Body of pancreas (tissue), 4 donors: ENCODE measurements at regions not wholly inside any gene's neighbourhood (a gene's known extent, or its start where the extent isn't known, plus 50 kb on each side); places are given as distances from the start of the nearest gene placed in this dataset.

Experiments used
- ATAC-seq: fragments of 150-250 bp; one replicate; pipeline ENCODE4 v1.9.1; 2016
- DNase-seq, 4 donors: peaks; one replicate each; pipeline ENCODE4 v3.0.0-alpha.2; 2019
- H3K27ac ChIP-seq, 4 donors: fragments of 200-600 bp; sonication (generic); 1 replicate in 3 of 4; 2 replicates in 1 of 4; pipeline versions ENCODE4 v1.5.1 to v1.6.1; 2016 to 2019; ENCODE audit warnings: mild to moderate bottlenecking in 1 of 4, mixed read lengths in 1 of 4, moderate library complexity in 1 of 4
- H3K27me3 ChIP-seq, 2 donors: fragments of 200-600 bp; sonication (generic); one replicate each; pipeline ENCODE4 v1.6.0; 2016; ENCODE audit warnings: mild to moderate bottlenecking in 1 of 2
- H3K36me3 ChIP-seq, 2 donors: fragments of 200-600 bp; sonication (generic); replicated peaks in 1 of 2; 2 replicates each; pipeline ENCODE4 v1.5.1; 2016; ENCODE audit warnings: low read depth in 2 of 2; ENCODE audit not compliant: insufficient read depth in 1 of 2
- H3K4me1 ChIP-seq: fragments of 200-600 bp; sonication (generic); one replicate; pipeline ENCODE4 v1.6.0; 2016
- H3K4me3 ChIP-seq, 2 donors: fragments of 200-600 bp; sonication (generic); 1 replicate in 1 of 2; 2 replicates in 1 of 2; pipeline ENCODE4 v1.5.1; 2016 to 2019
- H3K9me3 ChIP-seq, 3 donors: fragments of 200-600 bp; sonication (generic); 1 replicate in 2 of 3; 2 replicates in 1 of 3; pipeline ENCODE4 v1.5.1; 2016
- POLR2A ChIP-seq, 3 donors: fragments of 450-650 bp; IDR thresholded peaks; one replicate each; pipeline ENCODE4 v1.6.1; 2016; ENCODE audit warnings: antibody characterized with exemption in 3 of 3, mild to moderate bottlenecking in 2 of 3
- WGBS, 2 donors: methylation state at CpG; one replicate each; pipeline ENCODE4 v1.1.5; 2017; 5-methylcytosine and 5-hydroxymethylcytosine counted together
- intact Hi-C: fragments of 100-400 bp; cut with DNase I; formaldehyde crosslinking; loops from one replicate; pipeline ENCODE4 v1.15.1; 2023
- TF ChIP-seq, protein P1 (sequence below), 7 experiments: fragments of 450-650 bp in 4 of 7; fragments of 200-600 bp in 3 of 7; sonication (generic) in 3 of 7; IDR thresholded peaks; one replicate each; pipeline ENCODE4 v1.5.1; 2016 to 2019; ENCODE audit warnings: antibody characterized with exemption in 7 of 7

DNA sequence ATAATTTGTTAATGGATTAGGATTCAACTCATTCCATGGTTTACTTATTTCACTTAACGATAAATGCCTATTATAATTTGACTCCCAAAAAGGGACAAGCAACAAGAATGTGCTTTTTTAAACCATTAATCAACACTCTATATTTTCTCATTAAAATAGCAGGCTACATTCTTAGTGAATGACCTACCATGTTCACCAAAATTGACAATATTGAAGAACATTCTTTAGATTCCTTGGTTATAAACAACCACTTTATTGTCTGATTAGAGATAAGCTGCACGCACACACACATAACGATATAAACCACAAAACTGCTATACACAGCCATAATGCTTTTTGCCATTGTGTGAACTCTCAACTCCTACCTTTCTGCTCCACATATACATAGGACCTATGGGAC is 75.4 kb upstream of the LRRC7 start:
- intact Hi-C loops = no loop called here
- Histone ChIP-seq H3K36me3 (no peaks in the 10 kb centered on the region), H3K27ac (no peak overlapping the region), H3K4me3 (no peak overlapping the region), H3K27me3 (no peaks in the 10 kb centered on the region), H3K4me1 (no peaks in the 10 kb centered on the region), H3K9me3 (no peaks in the 10 kb centered on the region)
- DNase-seq (no peak), ATAC-seq (peak; percentile 27)
- WGBS, 2 donors = 25 to 38% methylated on average over 3 of the region's 3 CpGs
- TF ChIP-seq POLR2A (IDR thresholded peaks at IDR 0.05) = no peak
- TF ChIP-seq, protein P1, sequence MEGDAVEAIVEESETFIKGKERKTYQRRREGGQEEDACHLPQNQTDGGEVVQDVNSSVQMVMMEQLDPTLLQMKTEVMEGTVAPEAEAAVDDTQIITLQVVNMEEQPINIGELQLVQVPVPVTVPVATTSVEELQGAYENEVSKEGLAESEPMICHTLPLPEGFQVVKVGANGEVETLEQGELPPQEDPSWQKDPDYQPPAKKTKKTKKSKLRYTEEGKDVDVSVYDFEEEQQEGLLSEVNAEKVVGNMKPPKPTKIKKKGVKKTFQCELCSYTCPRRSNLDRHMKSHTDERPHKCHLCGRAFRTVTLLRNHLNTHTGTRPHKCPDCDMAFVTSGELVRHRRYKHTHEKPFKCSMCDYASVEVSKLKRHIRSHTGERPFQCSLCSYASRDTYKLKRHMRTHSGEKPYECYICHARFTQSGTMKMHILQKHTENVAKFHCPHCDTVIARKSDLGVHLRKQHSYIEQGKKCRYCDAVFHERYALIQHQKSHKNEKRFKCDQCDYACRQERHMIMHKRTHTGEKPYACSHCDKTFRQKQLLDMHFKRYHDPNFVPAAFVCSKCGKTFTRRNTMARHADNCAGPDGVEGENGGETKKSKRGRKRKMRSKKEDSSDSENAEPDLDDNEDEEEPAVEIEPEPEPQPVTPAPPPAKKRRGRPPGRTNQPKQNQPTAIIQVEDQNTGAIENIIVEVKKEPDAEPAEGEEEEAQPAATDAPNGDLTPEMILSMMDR (IDR thresholded peaks at IDR 0.05) = no peak

- H3K27me3 ChIP-seq = no peaks in the 10 kb centered on the region
- no peak for ATAC-seq
- intact Hi-C loops = no loop called here
- H3K9me3 ChIP-seq = no peaks in the 10 kb centered on the region
- no peaks in the 10 kb centered on the region for H3K4me1 ChIP-seq
- H3K4me3 ChIP-seq = no peak overlapping the region
- H3K27ac ChIP-seq = no peak overlapping the region
- no peaks in the 10 kb centered on the region for H3K36me3 ChIP-seq
- no peak for DNase-seq
- TF ChIP-seq, protein P1 (IDR thresholded peaks at IDR 0.05) = no peak
- TF ChIP-seq POLR2A (IDR thresholded peaks at IDR 0.05) = no peak
Measured at GRCh38 chr1:69494221-69494620, 73.5 kb upstream of the LRRC7 start.

- Histone ChIP-seq H3K4me1 (no peaks in the 10 kb centered on the region), H3K4me3 (no peak overlapping the region), H3K36me3 (no peaks in the 10 kb centered on the region), H3K27me3 (no peaks in the 10 kb centered on the region), H3K27ac (no peak overlapping the region), H3K9me3 (no peaks in the 10 kb centered on the region)
- intact Hi-C loops = no loop called here
- whole genome bisulfite sequencing, 2 donors = 52 to 68% methylated on average over 4 of the region's 4 CpGs
- no peak for ATAC-seq
- TF ChIP-seq POLR2A (IDR thresholded peaks at IDR 0.05) = no peak
- TF ChIP-seq, protein P1 (IDR thresholded peaks at IDR 0.05) = no peak
- no peak for DNase-seq
Measured at GRCh38 chr1:69497441-69498221, 70.1 kb upstream of the LRRC7 start.

GRCh38 chr1:69498711-69499110 is 69.0 kb upstream of the LRRC7 start:
- no peaks in the 10 kb centered on the region for H3K9me3 ChIP-seq
- no peaks in the 10 kb centered on the region for H3K36me3 ChIP-seq
- ATAC-seq (no peak), DNase-seq (no peak)
- H3K4me1 ChIP-seq = no peaks in the 10 kb centered on the region
- TF ChIP-seq POLR2A (IDR thresholded peaks at IDR 0.05) = no peak
- TF ChIP-seq, protein P1 (IDR thresholded peaks at IDR 0.05) = no peak
- intact Hi-C loops = no loop called here
- H3K27ac ChIP-seq = no peak overlapping the region
- H3K4me3 ChIP-seq = no peak overlapping the region
- no peaks in the 10 kb centered on the region for H3K27me3 ChIP-seq
- WGBS, 2 donors = 84 to 85% methylated on average over 1 of the region's 1 CpG

DNA sequence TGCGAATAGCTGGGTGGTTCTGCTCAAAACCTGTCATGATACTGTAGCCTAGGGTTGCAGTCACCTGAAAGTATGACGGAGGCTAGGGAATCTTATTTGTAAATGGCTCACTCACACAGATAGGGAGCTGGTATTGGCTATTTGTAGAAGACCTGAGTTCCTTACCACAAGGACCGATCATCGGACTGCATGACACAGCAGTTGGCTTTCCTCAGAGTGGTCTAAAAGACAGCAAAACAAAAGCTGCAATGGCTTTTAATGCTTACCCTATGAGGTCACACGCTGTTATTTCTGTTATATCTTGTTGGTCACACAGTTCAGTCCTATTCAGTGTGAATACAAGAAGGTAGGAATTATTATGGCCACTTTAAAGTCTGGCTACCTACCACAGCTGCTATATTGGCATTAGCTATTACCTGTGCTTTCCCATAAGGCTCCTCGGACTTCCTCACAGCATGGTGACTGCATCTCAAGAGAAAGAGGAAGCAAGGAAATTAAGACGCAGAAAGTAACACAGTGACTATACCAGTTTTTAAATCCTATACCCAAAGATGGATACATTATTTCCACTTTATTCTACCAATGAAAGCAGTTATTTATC is 68.4 kb upstream of the LRRC7 start:
- Histone ChIP-seq H3K9me3 (no peaks in the 10 kb centered on the region), H3K27ac (no peak overlapping the region), H3K27me3 (no peaks in the 10 kb centered on the region), H3K36me3 (no peaks in the 10 kb centered on the region), H3K4me1 (no peaks in the 10 kb centered on the region), H3K4me3 (no peak overlapping the region)
- 68 to 90% methylated on average over 7 of the region's 7 CpGs for WGBS, 2 donors
- intact Hi-C loops = no loop called here
- no peak for TF ChIP-seq POLR2A (IDR thresholded peaks at IDR 0.05)
- DNase-seq = no peak
- ATAC-seq = no peak
